Kidney (tissue), 13 donors: ENCODE measurements at regions not wholly inside any gene's neighbourhood (a gene's known extent, or its start where the extent isn't known, plus 50 kb on each side); places are given as distances from the start of the nearest gene placed in this dataset.
A peak's percentile ranks its signal among the peaks of the same experiment; 100 is the strongest.

Experiments
- DNase-seq, 5 donors: peaks; one replicate each; pipeline ENCODE4 v3.0.0-alpha.2; 2013 to 2020
- FAIRE-seq: peaks from 2 replicates; lab custom pipeline; 2012; peaks lifted over from hg19 to GRCh38; lab: Jason Lieb, UNC
- H3K27ac ChIP-seq, 2 donors: one replicate each; pipeline ENCODE4 v1.7.0; 2013; ENCODE audit warnings: low read depth in 2 of 2, low read length in 2 of 2, inconsistent platforms in 1 of 2
- H3K27me3 ChIP-seq: one replicate; pipeline ENCODE4 v1.7.1; 2013; ENCODE audit warnings: low read length, inconsistent platforms; ENCODE audit not compliant: control insufficient read depth, insufficient read depth
- H3K36me3 ChIP-seq, 3 donors: one replicate each; pipeline versions ENCODE4 v1.7.0 to v1.7.1; 2013; ENCODE audit warnings: low read length in 3 of 3, control low read depth in 1 of 3, inconsistent platforms in 1 of 3; ENCODE audit not compliant: insufficient read depth in 3 of 3, control insufficient read depth in 2 of 3
- H3K4me1 ChIP-seq, 3 donors: one replicate each; pipeline versions ENCODE4 v1.7.0 to v1.7.1; 2013; ENCODE audit warnings: low read length in 3 of 3, inconsistent platforms in 1 of 3, low read depth in 1 of 3; ENCODE audit not compliant: control insufficient read depth in 2 of 3, insufficient read depth in 2 of 3
- H3K4me3 ChIP-seq, 3 donors: one replicate each; pipeline versions ENCODE4 v1.7.0 to v1.8.1; 2013; ENCODE audit warnings: low read length in 3 of 3, control low read depth in 1 of 3, inconsistent platforms in 1 of 3
- H3K9ac ChIP-seq, 3 donors: one replicate each; pipeline versions ENCODE4 v1.7.0 to v1.7.1; 2013; ENCODE audit warnings: low read length in 3 of 3, control low read depth in 1 of 3, inconsistent platforms in 1 of 3
- H3K9me3 ChIP-seq, 3 donors: one replicate each; pipeline versions ENCODE4 v1.7.0 to v1.7.1; 2013; ENCODE audit warnings: low read length in 3 of 3, control low read depth in 1 of 3, inconsistent platforms in 1 of 3; ENCODE audit not compliant: control insufficient read depth in 2 of 3, insufficient read depth in 1 of 3
- CTCF ChIP-seq: IDR thresholded peaks from 3 replicates; pipeline ENCODE4 v1.5.1; 2012; ENCODE audit warnings: mild to moderate bottlenecking, moderate library complexity, borderline replicate concordance; ENCODE audit not compliant: insufficient read depth; ENCODE audit errors: extremely low read depth
- intact Hi-C: fragments of 100-400 bp; cut with DNase I; formaldehyde crosslinking; loops from one replicate; pipeline ENCODE4 v1.11.1; 2022
- donor health status: control.
- donor health status: control.
- donor health status: control.
- donor health status: control.
- donor health status: control.
- donor health status: DM: yes; HTN: yes; CAD: no.
- donor health status: Normal renal cell carcinoma (clear cell type).

- TF ChIP-seq CTCF: no peak
- peak overlapping the region in 1 of 2 donors; percentile 1 for H3K27ac ChIP-seq
- DNase-seq (no peak), FAIRE-seq (no peak)
- H3K4me3 ChIP-seq: no peak overlapping the region
- H3K36me3 ChIP-seq: no peaks in the 10 kb centered on the region
- H3K9me3 ChIP-seq: no peaks in the 10 kb centered on the region
- intact Hi-C loops: no loop called here
- H3K27me3 ChIP-seq: peaks cover 10% of the 10 kb centered on the region
- peaks cover 0 to 7% (median 0%) of the 10 kb centered on the region in 3 donors for H3K4me1 ChIP-seq
- no peak overlapping the region for H3K9ac ChIP-seq
Observed at GRCh38 chr6:41426888-41427641, 91.7 kb downstream of the NCR2 start.

GRCh38 chr6:41427642-41428335 is 92.4 kb downstream of the NCR2 start:
- intact Hi-C loops: no loop called here
- H3K9me3 ChIP-seq: no peaks in the 10 kb centered on the region
- peaks cover 10% of the 10 kb centered on the region for H3K27me3 ChIP-seq
- H3K9ac ChIP-seq: peak overlapping the region in 1 of 3 donors; percentile 58
- no peak for TF ChIP-seq CTCF
- FAIRE-seq: no peak
- peak in 4 of 5 donors; percentile 65 to 90 (median 77) for DNase-seq
- peak overlapping the region in 1 of 3 donors; percentile 44 for H3K4me3 ChIP-seq
- peak overlapping the region in 1 of 2 donors; percentile 32 for H3K27ac ChIP-seq
- H3K4me1 ChIP-seq: peaks cover 0 to 7% (median 0%) of the 10 kb centered on the region in 3 donors
- no peaks in the 10 kb centered on the region for H3K36me3 ChIP-seq

DNA sequence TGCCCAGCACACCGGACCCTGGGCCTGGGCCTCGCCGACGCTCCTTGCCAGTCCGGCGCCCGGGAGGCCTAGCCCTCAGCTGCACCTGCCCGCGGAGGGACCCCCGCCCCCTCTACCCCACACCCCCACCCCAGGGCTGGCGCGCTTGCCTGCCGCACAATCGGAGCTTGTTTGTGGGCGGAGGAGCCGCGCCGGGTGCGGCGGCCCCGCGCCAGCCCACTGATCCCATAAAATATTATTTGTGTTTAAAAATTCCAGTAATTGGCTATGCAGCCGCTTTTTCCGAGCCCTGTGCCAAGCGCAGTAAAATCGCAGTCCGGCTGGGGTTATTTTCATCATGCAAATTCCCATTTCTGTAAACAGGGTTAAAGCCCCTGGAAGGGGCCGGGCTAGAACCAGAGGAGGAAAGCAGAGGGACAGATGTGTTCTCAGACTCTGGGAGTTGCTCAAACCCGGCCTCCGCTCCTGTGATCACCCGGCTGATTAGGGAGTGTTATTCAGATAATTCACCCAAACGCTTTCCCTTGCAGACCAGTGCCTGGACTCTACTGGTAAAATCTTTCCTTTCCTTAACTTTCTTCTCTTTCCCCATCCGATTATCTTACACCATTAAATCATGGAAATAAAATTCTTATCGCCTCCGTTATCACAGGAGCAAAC is 93.1 kb downstream of the NCR2 start:
- Histone ChIP-seq H3K4me1 (peaks cover 0 to 7% (median 0%) of the 10 kb centered on the region in 3 donors), H3K36me3 (no peaks in the 10 kb centered on the region), H3K4me3 (peak overlapping the region in 1 of 3 donors; percentile 8), H3K9me3 (no peaks in the 10 kb centered on the region), H3K27me3 (peaks cover 10% of the 10 kb centered on the region), H3K27ac (no peak overlapping the region), H3K9ac (no peak overlapping the region)
- DNase-seq: peak in 4 of 5 donors; percentile 58 to 91 (median 80)
- intact Hi-C loops: no loop called here
- FAIRE-seq: no peak
- TF ChIP-seq CTCF: no peak
